ENCODE measurements at regions not wholly inside any gene's neighbourhood (a gene's known extent, or its start where the extent isn't known, plus 50 kb on each side); places are given as distances from the start of the nearest gene placed in this dataset.
"Not testable (repeated sequence)": the region's sequence is repeated elsewhere in the genome, so short reads cannot be mapped to it uniquely, and the experiment has no call there.

- DNase-seq (ENCODE audit: low spot score): no peak
Measured at GRCh38 chr9:11506980-11507379, 894.2 kb upstream of the PTPRD start.

GRCh38 chr9:11537566-11537965 is 924.8 kb upstream of the PTPRD start:
- no peak for DNase-seq (ENCODE audit: low spot score)

- no peak for DNase-seq (ENCODE audit: low spot score)
Measured at GRCh38 chr9:11542781-11543180, 930.0 kb upstream of the PTPRD start.

- DNase-seq (ENCODE audit: low spot score): no peak
Measured at GRCh38 chr9:11546231-11546630, 933.4 kb upstream of the PTPRD start.

- no peak for DNase-seq (ENCODE audit: low spot score)
Measured at GRCh38 chr9:11549311-11549794, 936.6 kb upstream of the PTPRD start.

- DNase-seq (ENCODE audit: low spot score): no peak
Measured at GRCh38 chr9:11551106-11551505, 938.3 kb upstream of the PTPRD start.

GRCh38 chr9:11558043-11558442 is 945.2 kb upstream of the PTPRD start:
- DNase-seq (ENCODE audit: low spot score): no peak

GRCh38 chr9:11559001-11559776 is 946.4 kb upstream of the PTPRD start:
- no peak for DNase-seq (ENCODE audit: low spot score)

- DNase-seq (ENCODE audit: low spot score): no peak
Measured at GRCh38 chr9:11577522-11577921, 964.7 kb upstream of the PTPRD start.

GRCh38 chr9:11595756-11596155 is 983.0 kb upstream of the PTPRD start:
- DNase-seq (ENCODE audit: low spot score): no peak

- DNase-seq (ENCODE audit: low spot score): no peak
Measured at GRCh38 chr9:11618241-11618805, 1005.5 kb upstream of the PTPRD start.

- DNase-seq (ENCODE audit: low spot score): no peak
Measured at GRCh38 chr9:11632691-11633090, 1019.9 kb upstream of the PTPRD start.

- no peak for DNase-seq (ENCODE audit: low spot score)
Measured at GRCh38 chr9:11646831-11647230, 1034.0 kb upstream of the PTPRD start.

GRCh38 chr9:11653867-11654266 is 1039.3 kb upstream of the TYRP1 start:
- no peak for DNase-seq (ENCODE audit: low spot score)

GRCh38 chr9:11663913-11664312 is 1029.3 kb upstream of the TYRP1 start:
- DNase-seq (ENCODE audit: low spot score): no peak

GRCh38 chr9:11676821-11677220 is 1016.4 kb upstream of the TYRP1 start:
- no peak for DNase-seq (ENCODE audit: low spot score)

- no peak for DNase-seq (ENCODE audit: low spot score)
Measured at GRCh38 chr9:11686733-11687132, 1006.5 kb upstream of the TYRP1 start.

- no peak for DNase-seq (ENCODE audit: low spot score)
Measured at GRCh38 chr9:11697126-11697525, 996.1 kb upstream of the TYRP1 start.

- no peak for DNase-seq (ENCODE audit: low spot score)
Measured at GRCh38 chr9:11701706-11702105, 991.5 kb upstream of the TYRP1 start.

GRCh38 chr9:11702548-11702947 is 990.6 kb upstream of the TYRP1 start:
- DNase-seq (ENCODE audit: low spot score): no peak

GRCh38 chr9:11704198-11704597 is 989.0 kb upstream of the TYRP1 start:
- not testable (repeated sequence) for DNase-seq (ENCODE audit: low spot score)

- no peak for DNase-seq (ENCODE audit: low spot score)
Measured at GRCh38 chr9:11708899-11709298, 984.3 kb upstream of the TYRP1 start.

- DNase-seq (ENCODE audit: low spot score): no peak
Measured at GRCh38 chr9:11709567-11709966, 983.6 kb upstream of the TYRP1 start.

- no peak for DNase-seq (ENCODE audit: low spot score)
Measured at GRCh38 chr9:11713077-11713476, 980.1 kb upstream of the TYRP1 start.
